Stimulated activated CD4-positive, alpha-beta T cell treated with anti-CD3 and anti-CD28 coated beads, Interleukin-15, amount 100 ng/mL, for 24 hours (primary cell): ENCODE measurements at regions not wholly inside any gene's neighbourhood (a gene's known extent, or its start where the extent isn't known, plus 50 kb on each side); places are given as distances from the start of the nearest gene placed in this dataset.
A peak's percentile ranks its signal among the peaks of the same experiment; 100 is the strongest.
"Not testable (repeated sequence)": the region's sequence is repeated elsewhere in the genome, so short reads cannot be mapped to it uniquely, and the experiment has no call there.

Source experiments
- DNase-seq: peaks from one replicate; pipeline ENCODE4 v3.0.0-alpha.2; 2020

GRCh38 chr1:221263831-221264767 is 384.9 kb downstream of the HLX start:
- DNase-seq: peak; percentile 52

DNA sequence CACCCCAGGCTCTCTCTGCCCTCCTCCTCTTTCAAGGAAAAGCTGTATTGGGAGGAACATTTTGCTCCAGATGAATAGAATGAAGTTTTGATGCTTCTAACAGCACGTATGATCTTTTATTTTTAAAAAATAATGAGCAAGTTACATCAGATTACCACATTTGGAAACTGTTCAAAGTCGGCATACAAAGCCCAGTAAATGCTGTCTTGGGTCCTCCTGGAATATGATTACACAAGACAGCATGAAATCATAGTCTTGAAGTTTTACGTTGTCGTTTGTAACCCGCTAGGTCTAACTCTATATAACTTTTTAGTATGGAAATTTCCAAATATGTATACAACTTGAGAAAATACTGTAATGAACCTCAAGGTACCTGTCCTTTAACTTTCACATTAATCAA is 385.6 kb downstream of the HLX start:
- no peak for DNase-seq

GRCh38 chr1:221268295-221268694 is 389.1 kb downstream of the HLX start:
- DNase-seq: no peak

GRCh38 chr1:221271701-221272100 is 392.5 kb downstream of the HLX start:
- no peak for DNase-seq

GRCh38 chr1:221272940-221273339 is 393.7 kb downstream of the HLX start:
- DNase-seq: no peak

DNA sequence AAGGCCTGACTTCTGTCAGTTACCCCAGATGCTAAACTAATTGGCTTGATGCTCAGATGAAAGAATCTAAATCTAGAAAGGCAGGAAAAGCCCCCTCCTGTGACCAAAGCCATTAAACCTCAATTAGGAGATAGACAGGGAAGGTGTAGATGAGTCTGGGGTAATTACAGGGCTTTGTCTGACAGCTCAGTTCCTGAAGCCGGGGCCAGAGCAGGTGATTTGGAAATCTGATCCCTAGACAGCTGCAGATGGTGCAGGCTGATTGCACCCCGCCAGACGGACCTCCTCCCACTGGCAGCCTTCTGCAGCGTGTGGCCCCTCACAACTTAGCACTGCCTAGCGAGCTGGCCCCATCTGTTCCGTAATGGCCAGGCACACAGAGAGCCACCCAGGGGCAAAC is 395.1 kb downstream of the HLX start:
- DNase-seq: no peak

GRCh38 chr1:221276896-221277409 is 397.7 kb downstream of the HLX start:
- DNase-seq: no peak

- DNase-seq: no peak
Observed at GRCh38 chr1:221279146-221279545, 399.9 kb downstream of the HLX start.

- DNase-seq: no peak
Observed at GRCh38 chr1:221283532-221283931, 404.3 kb downstream of the HLX start.

- DNase-seq: no peak
Observed at GRCh38 chr1:221284028-221284427, 404.8 kb downstream of the HLX start.

GRCh38 chr1:221284991-221285390 is 405.7 kb downstream of the HLX start:
- not testable (repeated sequence) for DNase-seq

GRCh38 chr1:221285458-221286210 is 406.4 kb downstream of the HLX start:
- DNase-seq: not testable (repeated sequence)

- DNase-seq: no peak
Observed at GRCh38 chr1:221286399-221286798, 407.2 kb downstream of the HLX start.

- DNase-seq: no peak
Observed at GRCh38 chr1:221289103-221289502, 409.9 kb downstream of the HLX start.

GRCh38 chr1:221290669-221291068 is 411.4 kb downstream of the HLX start:
- DNase-seq: no peak

- no peak for DNase-seq
Observed at GRCh38 chr1:221291113-221291512, 411.9 kb downstream of the HLX start.

DNA sequence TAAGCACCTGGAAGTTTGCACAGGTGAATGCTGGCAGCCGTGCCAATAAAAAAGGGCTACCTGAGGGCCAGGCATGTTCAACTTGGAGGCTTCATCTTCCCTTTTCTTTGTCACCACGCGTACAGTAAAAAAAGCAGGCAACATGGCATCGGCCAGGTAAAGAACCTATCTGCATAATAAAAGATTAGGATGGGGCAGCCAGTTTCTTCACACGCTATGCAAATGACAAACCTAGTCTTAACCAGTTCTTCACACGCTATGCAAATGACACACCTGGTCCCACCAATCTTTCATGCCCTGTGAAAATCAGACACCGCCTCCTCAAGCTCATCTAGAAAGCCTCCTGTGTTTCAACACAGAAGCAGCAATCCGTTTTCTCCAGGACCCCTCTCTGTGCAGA is 413.4 kb downstream of the HLX start:
- no peak for DNase-seq

DNA sequence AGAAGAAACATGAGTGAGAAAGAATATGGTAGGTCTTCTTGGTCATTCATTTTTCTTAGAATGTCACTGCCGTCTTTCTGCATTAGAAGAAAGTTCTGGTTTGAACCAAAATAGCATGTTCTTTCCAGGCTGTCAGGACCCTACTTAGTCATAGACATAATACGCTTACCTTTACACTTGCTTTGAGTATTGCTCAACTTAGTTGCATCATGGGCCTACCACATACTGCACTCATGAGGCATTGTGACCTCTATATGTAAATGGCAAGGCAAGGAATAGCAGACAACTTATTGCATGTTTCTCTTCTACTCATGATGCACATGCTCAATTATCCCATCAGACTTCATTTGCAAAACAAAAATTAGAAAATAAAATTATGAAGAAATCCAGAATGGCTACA is 415.0 kb downstream of the HLX start:
- DNase-seq: no peak

DNA sequence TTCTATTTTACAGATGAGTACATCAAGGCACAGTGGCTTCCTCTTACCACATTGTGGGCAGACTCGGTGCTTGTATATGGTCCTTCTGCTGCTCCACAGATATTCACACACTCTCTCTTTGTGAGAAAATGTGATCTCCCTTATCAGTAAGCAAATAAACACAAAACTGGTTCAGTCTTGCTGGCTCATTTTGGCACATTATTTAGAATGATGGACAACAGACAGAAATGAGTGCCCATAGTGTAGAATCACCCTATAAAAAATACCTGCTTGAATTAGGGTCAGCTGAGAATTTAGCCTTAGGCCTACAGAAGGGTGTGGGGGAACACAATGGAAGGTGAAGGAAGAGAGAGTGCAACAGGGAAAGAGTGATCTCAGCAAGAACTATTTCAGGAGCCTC is 423.1 kb downstream of the HLX start:
- DNase-seq: no peak

- DNase-seq: no peak
Observed at GRCh38 chr1:221302810-221303209, 423.6 kb downstream of the HLX start.

DNA sequence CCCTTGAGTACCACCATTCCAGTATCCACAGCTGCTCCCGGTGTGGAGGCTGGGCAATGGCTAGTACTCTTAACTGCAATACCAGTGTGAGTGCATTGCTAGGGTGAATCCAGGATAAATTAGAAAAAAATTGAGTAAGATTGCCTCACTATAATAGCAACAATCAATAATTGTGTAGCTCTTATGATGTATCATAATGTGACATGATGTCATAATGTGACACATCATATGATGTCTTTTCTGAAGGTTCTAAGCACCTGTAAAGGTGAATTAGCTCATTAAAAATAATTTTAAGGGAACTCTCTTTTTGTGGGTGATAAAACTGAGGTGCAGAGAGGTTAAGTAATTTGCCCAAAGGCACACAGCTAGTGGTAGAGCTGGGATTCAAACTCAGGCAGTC is 424.4 kb downstream of the HLX start:
- DNase-seq: no peak

DNA sequence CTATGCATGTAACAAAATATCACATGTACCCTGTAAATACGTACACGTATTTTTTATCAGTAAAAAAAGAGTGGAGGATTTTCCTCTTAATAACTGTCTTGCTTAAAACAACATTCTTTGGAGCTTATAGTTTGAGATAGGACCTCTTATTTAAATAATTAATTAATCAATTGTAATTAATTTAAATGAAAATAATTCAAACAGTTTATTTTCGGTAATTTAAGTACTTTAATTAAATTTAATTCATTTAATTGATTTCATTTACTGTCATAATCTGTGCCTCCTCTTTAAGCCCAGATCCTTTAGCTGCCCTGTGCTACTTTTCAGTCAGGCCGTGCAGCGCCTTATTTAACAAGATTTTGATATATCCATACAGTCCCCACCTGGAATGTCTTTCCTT is 427.0 kb downstream of the HLX start:
- DNase-seq: no peak

DNA sequence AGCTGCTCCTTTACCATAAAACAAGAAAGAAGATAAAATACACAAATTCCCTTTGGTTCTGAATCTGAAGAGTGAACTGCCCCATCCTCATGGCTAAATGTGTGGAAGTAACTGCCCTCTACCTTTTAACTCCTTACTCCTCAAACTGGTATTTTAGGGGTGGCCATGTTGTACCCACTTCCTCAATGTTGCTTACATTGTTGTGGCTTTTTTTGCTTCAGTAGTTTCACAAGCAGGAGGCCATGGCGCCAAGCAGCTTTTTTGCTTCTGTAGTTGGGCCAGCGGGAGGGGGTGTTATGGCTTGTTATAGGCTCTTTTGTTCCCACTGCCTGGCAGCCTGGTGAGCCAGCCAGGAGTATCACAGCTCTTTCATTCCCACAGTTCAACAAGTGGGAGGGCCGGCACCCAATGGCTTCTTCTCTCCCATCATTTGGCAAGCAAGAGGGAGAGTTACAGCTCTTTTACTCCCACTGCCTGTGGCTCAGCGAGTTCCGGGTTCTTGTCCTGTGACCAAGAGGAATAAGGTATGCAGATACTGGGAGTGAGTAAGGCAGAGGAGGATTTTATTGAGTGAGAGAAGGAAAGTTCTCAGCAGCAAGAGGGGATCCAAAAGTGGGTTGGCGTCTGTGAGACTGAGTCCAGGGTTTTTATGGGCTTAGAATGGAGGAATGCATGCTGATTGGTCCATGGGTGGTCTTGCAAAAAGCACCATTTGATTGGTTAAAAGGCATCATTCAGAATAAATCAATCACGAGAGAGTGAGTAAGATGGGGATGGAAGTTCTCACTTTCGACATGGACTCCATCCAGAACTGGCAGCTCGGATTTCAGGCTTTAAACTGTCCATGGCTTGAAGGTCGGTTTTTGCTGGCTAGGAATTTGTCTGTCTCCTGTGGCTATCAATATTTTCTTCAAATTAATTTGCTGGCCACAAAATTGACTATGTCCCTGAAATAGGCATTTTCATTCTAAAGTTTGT is 429.6 kb downstream of the HLX start:
- no peak for DNase-seq
